PC-3 (cell line): ENCODE measurements at regions not wholly inside any gene's neighbourhood (a gene's known extent, or its start where the extent isn't known, plus 50 kb on each side); places are given as distances from the start of the nearest gene placed in this dataset.

Experiments
- ATAC-seq: fragments of 200-7000 bp; cut with Tn5 transposase; 2 replicates; pipeline ENCODE4 v1.9.1; 2020; ENCODE audit warnings: mild to moderate bottlenecking, moderate library complexity
- BruUV-seq: library from RNA; stranded (reverse); fragments of 400-500 nt; replicated peaks from 2 replicates; lab custom pipeline; 2021; lab: Mats Ljungman, UMichigan
- CTCF ChIA-PET: fragments of 300-600 bp; sonication (Branson Sonifier 250); formaldehyde crosslinking; loops from one replicate; lab custom pipeline; 2022; ENCODE audit warnings: antibody characterized with exemption; lab: Charles Lee
- POLR2A ChIA-PET: fragments of 300-600 bp; sonication (Branson Sonifier 250); formaldehyde crosslinking; loops from one replicate; lab custom pipeline; 2022; ENCODE audit warnings: antibody characterized with exemption; ENCODE audit not compliant: unreplicated experiment; lab: Charles Lee
- DNase-seq: peaks from one replicate; pipeline ENCODE4 v3.0.0-alpha.2; 2015
- H2AFZ ChIP-seq: fragments of 300-600 bp; sonication (generic); 2 replicates; pipeline ENCODE4 v1.6.0; 2016; ENCODE audit warnings: antibody characterized with exemption, low read length
- H3F3A ChIP-seq: fragments of 300-600 bp; sonication (generic); one replicate; pipeline ENCODE4 v1.6.0; 2017; ENCODE audit warnings: antibody characterized with exemption, low read length, control low read depth, mild to moderate bottlenecking; ENCODE audit not compliant: unreplicated experiment
- H3K27ac ChIP-seq: fragments of 300-600 bp; sonication (generic); 2 replicates; pipeline ENCODE4 v1.5.1; 2016; ENCODE audit warnings: mild to moderate bottlenecking, low read length
- H3K27me3 ChIP-seq: fragments of 300-600 bp; sonication (generic); 2 replicates; pipeline ENCODE4 v1.6.1; 2016; ENCODE audit warnings: low read length, mixed read lengths
- H3K36me3 ChIP-seq: fragments of 300-600 bp; sonication (generic); 2 replicates; pipeline ENCODE4 v1.6.1; 2016; ENCODE audit warnings: low read depth, mixed run types, low read length, mixed read lengths
- H3K4me1 ChIP-seq: fragments of 300-600 bp; sonication (generic); 2 replicates; pipeline ENCODE4 v1.5.1; 2016; ENCODE audit warnings: low read length; ENCODE audit not compliant: insufficient read depth
- H3K4me2 ChIP-seq: fragments of 300-600 bp; sonication (generic); 2 replicates; pipeline ENCODE4 v1.6.0; 2016; ENCODE audit warnings: low read length
- H3K4me3 ChIP-seq: fragments of 300-600 bp; sonication (generic); 2 replicates; pipeline ENCODE4 v1.5.1; 2016; ENCODE audit warnings: mild to moderate bottlenecking, low read length, mixed read lengths
- H3K79me2 ChIP-seq: fragments of 300-600 bp; sonication (generic); 2 replicates; pipeline ENCODE4 v1.6.1; 2017; ENCODE audit warnings: low read length, mixed read lengths
- H3K9ac ChIP-seq: fragments of 300-600 bp; sonication (generic); 2 replicates; pipeline ENCODE4 v1.6.0; 2016; ENCODE audit warnings: mild to moderate bottlenecking, low read length
- H3K9me2 ChIP-seq: fragments of 300-600 bp; sonication (generic); replicated peaks from 2 replicates; pipeline ENCODE4 v1.6.1; 2016; ENCODE audit warnings: mixed run types, low read length, mixed read lengths
- H3K9me3 ChIP-seq: fragments of 300-600 bp; sonication (generic); 2 replicates; pipeline ENCODE4 v1.6.1; 2016; ENCODE audit warnings: low read length, mixed read lengths
- H4K20me1 ChIP-seq: fragments of 300-600 bp; sonication (generic); 2 replicates; pipeline ENCODE4 v1.6.1; 2016; ENCODE audit warnings: low read length, mixed read lengths
- CTCF ChIP-seq: fragments of 300-600 bp; sonication (generic); conservative IDR thresholded peaks from 2 replicates; pipeline ENCODE4 v1.5.1; 2017; ENCODE audit warnings: antibody characterized with exemption, low read depth, mild to moderate bottlenecking, low read length
- EZH2 ChIP-seq: fragments of 300-600 bp; sonication (generic); IDR thresholded peaks from one replicate; pipeline ENCODE4 v1.6.1; 2017; ENCODE audit warnings: antibody characterized with exemption, mild to moderate bottlenecking, low read length; ENCODE audit not compliant: unreplicated experiment
- EZH2phosphoT487 ChIP-seq: fragments of 300-600 bp; sonication (generic); IDR thresholded peaks from 2 replicates; pipeline ENCODE4 v1.6.1; 2018; ENCODE audit warnings: mild to moderate bottlenecking, antibody characterized with exemption, low read length, borderline replicate concordance
- intact Hi-C: fragments of 100-400 bp; cut with micrococcal nuclease; formaldehyde crosslinking; loops from 2 replicates; pipeline ENCODE4 v1.9.0; 2023

GRCh38 chr7:39882148-39882784, 67.8 kb upstream of the CDK13 start:
- Histone ChIP-seq H2AFZ (no peak overlapping the region), H3K4me1 (no peaks in the 10 kb centered on the region), H3K79me2 (no peaks in the 10 kb centered on the region), H3K9me2 (no peaks in the 10 kb centered on the region), H3K4me2 (no peak overlapping the region), H3K4me3 (no peak overlapping the region), H3K27me3 (no peaks in the 10 kb centered on the region), H3K9ac (no peak overlapping the region), H4K20me1 (no peaks in the 10 kb centered on the region), H3K9me3 (0 out of 2 replicates have a peak, but pooled peaks cover 3% of the 10 kb centered on the region), H3F3A (no peaks in the 10 kb centered on the region), H3K36me3 (no peaks in the 10 kb centered on the region), H3K27ac (no peak overlapping the region)
- no peak for DNase-seq
- intact Hi-C loops: no loop called here
- no TSS peak for BruUV-seq
- TF ChIP-seq EZH2: no peak
- TF ChIP-seq EZH2phosphoT487: no peak
- no peak for TF ChIP-seq CTCF
- ChIA-PET POLR2A (no interaction called here), CTCF (no interaction called here)
- no peak for ATAC-seq

GRCh38 chr7:39883812-39884390, 66.2 kb upstream of the CDK13 start:
- intact Hi-C loops: no loop called here
- Histone ChIP-seq H3F3A (no peaks in the 10 kb centered on the region), H3K27me3 (no peaks in the 10 kb centered on the region), H3K4me3 (no peak overlapping the region), H3K36me3 (no peaks in the 10 kb centered on the region), H3K4me2 (no peak overlapping the region), H3K27ac (no peak overlapping the region), H2AFZ (no peak overlapping the region), H3K79me2 (no peaks in the 10 kb centered on the region), H4K20me1 (no peaks in the 10 kb centered on the region), H3K9me2 (no peaks in the 10 kb centered on the region), H3K4me1 (no peaks in the 10 kb centered on the region), H3K9ac (no peak overlapping the region), H3K9me3 (0 out of 2 replicates have a peak, but pooled peaks cover 3% of the 10 kb centered on the region)
- TF ChIP-seq CTCF (no peak), EZH2 (no peak), EZH2phosphoT487 (no peak)
- no TSS peak for BruUV-seq
- ATAC-seq: no peak
- DNase-seq: no peak
- ChIA-PET POLR2A (interaction anchor here (0.7 kb wide), 1 partner anchor 68 kb away, joined by 14 read pairs; no protein-coding TSS in a partner anchor), CTCF (no interaction called here)
